A549 (cell line): ENCODE measurements at regions not wholly inside any gene's neighbourhood (a gene's known extent, or its start where the extent isn't known, plus 50 kb on each side); places are given as distances from the start of the nearest gene placed in this dataset.

Experiments
- ATAC-seq, 2 experiments: fragments of 200-7000 bp in 1 of 2; fragments of >200 bp in 1 of 2; cut with Nextera tagmentation in 1 of 2; cut with Tn5 transposase in 1 of 2; 3 replicates each; pipeline versions ENCODE4 v1.8.0 to v1.9.1; 2018 to 2020; ENCODE audit warnings: mild to moderate bottlenecking in 1 of 2, moderate library complexity in 1 of 2
- CTCF ChIA-PET: fragments of 300-600 bp; sonication (Branson Sonifier 250); formaldehyde crosslinking; extraction: SDS; loops from one replicate; lab custom pipeline; 2021; ENCODE audit warnings: antibody characterized with exemption, inconsistent platforms; lab: Yijun Ruan, JAX
- POLR2A ChIA-PET: fragments of 350-600 bp; formaldehyde crosslinking; extraction: SDS; loops from one replicate; lab custom pipeline; 2021; ENCODE audit warnings: antibody characterized with exemption, inconsistent platforms; lab: Yijun Ruan, JAX
- DNase-seq, 2 experiments: peaks; one replicate each; pipeline versions ENCODE4 v3.0.0 to v3.0.0-alpha.2; 2011 to 2016; ENCODE audit warnings: low read depth in 1 of 2, low spot score in 1 of 2
- FAIRE-seq: peaks from 2 replicates; lab custom pipeline; 2011; peaks lifted over from hg19 to GRCh38; lab: Jason Lieb, UNC
- H3K27ac ChIP-seq, 2 experiments: fragments of >200 bp; sonication (Bioruptor Twin); formaldehyde crosslinking; 3 replicates each; pipeline ENCODE4 v1.5.1; 2016 to 2017
- H3K4me1 ChIP-seq: fragments of >200 bp; sonication (Bioruptor Twin); formaldehyde crosslinking; 3 replicates; pipeline ENCODE4 v1.6.1; 2016
- H3K4me2 ChIP-seq: fragments of >200 bp; sonication (Bioruptor Twin); formaldehyde crosslinking; 3 replicates; pipeline ENCODE4 v1.6.1; 2016
- H3K4me3 ChIP-seq: fragments of >200 bp; sonication (Bioruptor Twin); formaldehyde crosslinking; 3 replicates; pipeline ENCODE4 v1.5.1; 2016
- H3K9me3 ChIP-seq: fragments of >200 bp; sonication (Bioruptor Twin); formaldehyde crosslinking; 3 replicates; pipeline ENCODE4 v1.6.1; 2016
- ATOH8 ChIP-seq: fragments of 250-450 bp; sonication (Bioruptor Pico); IDR thresholded peaks from 2 replicates; pipeline ENCODE4 v1.5.0; 2020; ENCODE audit warnings: low read depth, mild to moderate bottlenecking, moderate library complexity
- BHLHE40 ChIP-seq: IDR thresholded peaks from 2 replicates; pipeline ENCODE4 v1.6.1; 2012; ENCODE audit warnings: low read depth, low read length, inconsistent platforms
- EP300 ChIP-seq, 2 experiments: fragments of >200 bp; sonication (Bioruptor Twin); formaldehyde crosslinking; IDR thresholded peaks; 2 replicates in 1 of 2; 3 replicates in 1 of 2; pipeline ENCODE4 v1.6.1; 2016 to 2017
- FOSL2 ChIP-seq, 2 experiments: fragments of 450-650 bp in 1 of 2; fragments of >200 bp in 1 of 2; sonication (Bioruptor Twin) in 1 of 2; formaldehyde crosslinking; IDR thresholded peaks; 2 replicates each; pipeline versions ENCODE4 v1.5.0 to v1.6.1; 2016 to 2020; ENCODE audit warnings: mild to moderate bottlenecking in 1 of 2, moderate library complexity in 1 of 2
- HMGXB4 ChIP-seq: fragments of 250-450 bp; sonication (Bioruptor Pico); IDR thresholded peaks from 2 replicates; pipeline ENCODE4 v1.5.0; 2021; ENCODE audit warnings: mild to moderate bottlenecking, moderate library complexity, borderline replicate concordance
- HOXB13 ChIP-seq: fragments of 250-450 bp; sonication (Bioruptor Pico); IDR thresholded peaks from 2 replicates; pipeline ENCODE4 v1.5.0; 2020; ENCODE audit warnings: low read depth, mild to moderate bottlenecking, moderate library complexity
- HOXB5 ChIP-seq: fragments of 250-450 bp; sonication (Bioruptor Pico); IDR thresholded peaks from 2 replicates; pipeline ENCODE4 v1.5.0; 2020; ENCODE audit warnings: mild to moderate bottlenecking, moderate library complexity
- JUN ChIP-seq, 2 experiments: fragments of >200 bp; sonication (Bioruptor Twin); formaldehyde crosslinking; IDR thresholded peaks; 2 replicates in 1 of 2; 3 replicates in 1 of 2; pipeline ENCODE4 v1.6.1; 2016 to 2017
- JUNB ChIP-seq: fragments of >200 bp; sonication (Bioruptor Twin); formaldehyde crosslinking; IDR thresholded peaks from 2 replicates; pipeline ENCODE4 v1.6.1; 2016
- KDM5A ChIP-seq: fragments of 200-600 bp; sonication (generic); IDR thresholded peaks from 2 replicates; pipeline ENCODE4 v1.6.1; 2016; ENCODE audit warnings: antibody characterized with exemption, mild to moderate bottlenecking
- MAFK ChIP-seq: fragments of 450-650 bp; IDR thresholded peaks from 2 replicates; pipeline ENCODE4 v1.6.1; 2014; ENCODE audit not compliant: partially characterized antibody
- MAX ChIP-seq: IDR thresholded peaks from 2 replicates; pipeline ENCODE4 v1.6.1; 2012
- POLR2A ChIP-seq: IDR thresholded peaks from 2 replicates; pipeline ENCODE4 v1.6.1; 2012; ENCODE audit warnings: mild to moderate bottlenecking, low read length
- POLR2AphosphoS2 ChIP-seq: conservative IDR thresholded peaks from 2 replicates; pipeline ENCODE4 v1.6.1; 2012; ENCODE audit warnings: low read length, improper control_type of control experiment, inconsistent platforms
- RAD21 ChIP-seq, 2 experiments: fragments of >200 bp in 1 of 2; sonication (Bioruptor Twin) in 1 of 2; formaldehyde crosslinking in 1 of 2; IDR thresholded peaks in 1 of 2; conservative IDR thresholded peaks in 1 of 2; 2 replicates in 1 of 2; 3 replicates in 1 of 2; pipeline ENCODE4 v1.6.1; 2012 to 2018; ENCODE audit warnings: inconsistent platforms in 1 of 2
- RARB ChIP-seq: fragments of 250-450 bp; sonication (Bioruptor Pico); IDR thresholded peaks from 2 replicates; pipeline ENCODE4 v1.8.0; 2021; ENCODE audit warnings: mild to moderate bottlenecking, moderate library complexity
- REST ChIP-seq: fragments of 200-600 bp; sonication (generic); IDR thresholded peaks from 2 replicates; pipeline ENCODE4 v1.6.1; 2016; ENCODE audit warnings: antibody characterized with exemption, mild to moderate bottlenecking, moderate library complexity
- SMC3 ChIP-seq: fragments of >200 bp; sonication (Bioruptor Twin); formaldehyde crosslinking; IDR thresholded peaks from 3 replicates; pipeline ENCODE4 v1.6.1; 2018; ENCODE audit warnings: inconsistent platforms
- ZFP36 ChIP-seq: fragments of 450-650 bp; IDR thresholded peaks from 2 replicates; pipeline ENCODE4 v1.6.1; 2014; ENCODE audit warnings: borderline replicate concordance; ENCODE audit not compliant: partially characterized antibody
- ZNF302 ChIP-seq: fragments of 250-450 bp; sonication (Bioruptor Pico); IDR thresholded peaks from 2 replicates; pipeline ENCODE4 v1.9.0; 2021; ENCODE audit warnings: inconsistent platforms, mild to moderate bottlenecking, moderate library complexity
- ZSCAN20 ChIP-seq: fragments of 250-450 bp; sonication (Bioruptor Pico); IDR thresholded peaks from 2 replicates; pipeline ENCODE4 v1.8.0; 2022; ENCODE audit warnings: mild to moderate bottlenecking, moderate library complexity
- WGBS: methylation state at CpG from one replicate; pipeline ENCODE4 v1.1.6; 2017; ENCODE audit errors: missing lambda C conversion rate; 5-methylcytosine and 5-hydroxymethylcytosine counted together

- TF ChIP-seq ZFP36 (no peak), JUN (IDR thresholded peaks at IDR 0.05) (no peak), ZSCAN20 (CRISPR knock-in tag) (no peak)
These were observed 174.0 kb upstream of the RSPO3 start (continued) for GRCh38 chr6:126944512-126944911.

GRCh38 chr6:126945150-126945685 lies 173.3 kb upstream of the RSPO3 start:
- no peak overlapping the region for H3K4me2 ChIP-seq
- DNase-seq (no peak), FAIRE-seq (no peak), ATAC-seq (no peak)
- H3K27ac ChIP-seq = no peak overlapping the region
- ChIA-PET CTCF (interaction anchor here (0.5 to 1.0 kb wide), 2 partner anchors 150 to 1851 kb away, joined by 3 read pairs; no protein-coding TSS in a partner anchor), POLR2A (no interaction called here)
- no peak overlapping the region for H3K4me3 ChIP-seq
- H3K4me1 ChIP-seq = no peaks in the 10 kb centered on the region
- no peak for TF ChIP-seq SMC3
- no peaks in the 10 kb centered on the region for H3K9me3 ChIP-seq
- WGBS = 88% methylated on average over 4 of the region's 4 CpGs

DNA sequence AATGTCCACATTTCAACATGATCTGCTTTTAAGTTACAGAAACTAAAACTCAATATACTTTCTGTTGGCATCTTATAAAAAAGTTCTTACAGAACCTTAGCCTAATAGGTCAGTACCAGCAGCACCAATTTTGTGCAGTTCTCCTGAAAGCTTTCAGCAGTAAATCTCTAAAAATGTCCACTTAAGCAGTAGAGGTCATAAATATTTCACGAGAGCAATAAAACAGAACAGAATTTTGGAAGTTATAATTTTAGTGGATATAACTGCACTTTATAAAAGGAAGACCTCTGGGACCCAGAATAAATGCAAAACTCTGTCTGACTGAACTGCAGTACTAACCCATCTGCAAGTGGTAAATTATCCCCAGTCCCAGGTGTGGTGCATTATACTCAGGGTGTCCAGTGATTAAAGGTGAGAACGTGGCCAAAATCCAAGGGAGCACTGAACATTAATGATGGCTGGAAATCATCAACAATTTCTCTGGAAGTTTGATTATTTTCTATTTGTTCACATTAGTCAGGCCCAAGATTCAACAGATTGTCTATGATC lies 172.6 kb upstream of the RSPO3 start:
- DNase-seq = no peak
- ChIA-PET CTCF (interaction anchor here (0.5 to 1.0 kb wide), 2 partner anchors 151 to 1852 kb away, joined by 3 read pairs; no protein-coding TSS in a partner anchor), POLR2A (no interaction called here)
- Histone ChIP-seq H3K9me3 (no peaks in the 10 kb centered on the region), H3K4me1 (no peaks in the 10 kb centered on the region), H3K27ac (no peak overlapping the region), H3K4me2 (no peak overlapping the region), H3K4me3 (no peak overlapping the region)
- TF ChIP-seq HMGXB4 (CRISPR knock-in tag) (no peak), POLR2A (no peak), EP300 (IDR thresholded peaks at IDR 0.05) (no peak), ZNF302 (no peak), MAFK (no peak), RAD21 (conservative IDR thresholded peaks at IDR 0.05 in 1 of 2, IDR thresholded peaks at IDR 0.05 in 1 of 2) (no peak), BHLHE40 (no peak), MAX (no peak), HOXB5 (CRISPR knock-in tag) (no peak), REST (no peak), POLR2AphosphoS2 (no peak), ATOH8 (no peak), JUNB (no peak), ZSCAN20 (CRISPR knock-in tag) (no peak), RARB (CRISPR knock-in tag) (no peak), FOSL2 (IDR thresholded peaks at IDR 0.05) (no peak), FOSL2 (CRISPR knock-in tag; IDR thresholded peaks at IDR 0.05) (no peak), KDM5A (no peak), HOXB13 (CRISPR knock-in tag) (no peak)
- ATAC-seq = no peak
- FAIRE-seq = no peak
- 70% methylated on average over 2 of the region's 2 CpGs for WGBS
